Activated naive CD4-positive, alpha-beta T cell treated with anti-CD3 and anti-CD28 coated beads for 36 hours (primary cell): ENCODE measurements at regions not wholly inside any gene's neighbourhood (a gene's known extent, or its start where the extent isn't known, plus 50 kb on each side); places are given as distances from the start of the nearest gene placed in this dataset.

ENCODE experiments used
- CTCF ChIA-PET: fragments of 350-600 bp; sonication (Branson Sonifier 250); formaldehyde crosslinking; loops from one replicate; lab custom pipeline; 2021; ENCODE audit warnings: antibody characterized with exemption; lab: Charles Lee
- DNase-seq: peaks from one replicate; pipeline ENCODE4 v3.0.0-alpha.2; 2020
- H3K27ac Mint-ChIP-seq: one replicate; pipeline ENCODE4 v1.8.0; 2021; ENCODE audit warnings: mild to moderate bottlenecking, mixed read lengths
- H3K27me3 Mint-ChIP-seq: one replicate; pipeline ENCODE4 v1.8.0; 2021; ENCODE audit warnings: low read depth, mixed read lengths
- H3K36me3 Mint-ChIP-seq: one replicate; pipeline ENCODE4 v1.8.0; 2021; ENCODE audit warnings: low read depth, mixed read lengths
- H3K4me1 Mint-ChIP-seq: one replicate; pipeline ENCODE4 v1.8.0; 2021; ENCODE audit warnings: low read depth, mixed read lengths
- H3K4me3 Mint-ChIP-seq: one replicate; pipeline ENCODE4 v1.8.0; 2021; ENCODE audit warnings: mild to moderate bottlenecking, moderate library complexity, mixed read lengths
- H3K9me3 Mint-ChIP-seq: one replicate; pipeline ENCODE4 v1.8.0; 2021; ENCODE audit warnings: mixed read lengths
- intact Hi-C: fragments of 100-400 bp; cut with micrococcal nuclease; formaldehyde crosslinking; loops from one replicate; pipeline ENCODE4 v1.15.1; 2023

- Mint-ChIP-seq H3K9me3 (no peaks in the 10 kb centered on the region), H3K4me3 (no peak overlapping the region), H3K27me3 (no peaks in the 10 kb centered on the region), H3K27ac (no peak overlapping the region), H3K4me1 (no peaks in the 10 kb centered on the region), H3K36me3 (no peaks in the 10 kb centered on the region)
- intact Hi-C loops, result no loop called here
- DNase-seq, result no peak
- CTCF ChIA-PET, result interaction anchor here (1.1 kb wide), 1 partner anchor 19 kb away, joined by 3 read pairs; no protein-coding TSS in a partner anchor
Observed at GRCh38 chr20:6480328-6481200, 286.9 kb upstream of the BMP2 start.

GRCh38 chr20:6473197-6473596 lies 294.3 kb upstream of the BMP2 start:
- no peaks in the 10 kb centered on the region for H3K27me3 Mint-ChIP-seq
- H3K27ac Mint-ChIP-seq, result no peak overlapping the region
- no peaks in the 10 kb centered on the region for H3K4me1 Mint-ChIP-seq
- no peaks in the 10 kb centered on the region for H3K36me3 Mint-ChIP-seq
- H3K4me3 Mint-ChIP-seq, result no peak overlapping the region
- no peaks in the 10 kb centered on the region for H3K9me3 Mint-ChIP-seq
- DNase-seq, result no peak
- CTCF ChIA-PET, result no interaction called here
- intact Hi-C loops, result no loop called here

- H3K4me1 Mint-ChIP-seq, result no peaks in the 10 kb centered on the region
- intact Hi-C loops, result no loop called here
- no peak overlapping the region for H3K27ac Mint-ChIP-seq
- no peak for DNase-seq
- H3K27me3 Mint-ChIP-seq, result no peaks in the 10 kb centered on the region
- CTCF ChIA-PET, result interaction anchor here (0.6 kb wide), 1 partner anchor 12 kb away, joined by 4 read pairs; no protein-coding TSS in a partner anchor
- no peaks in the 10 kb centered on the region for H3K36me3 Mint-ChIP-seq
- no peak overlapping the region for H3K4me3 Mint-ChIP-seq
- H3K9me3 Mint-ChIP-seq, result no peaks in the 10 kb centered on the region
Observed at GRCh38 chr20:6471871-6472270, 295.6 kb upstream of the BMP2 start.

GRCh38 chr20:6471110-6471647 lies 296.3 kb upstream of the BMP2 start:
- H3K9me3 Mint-ChIP-seq, result no peaks in the 10 kb centered on the region
- intact Hi-C loops, result no loop called here
- CTCF ChIA-PET, result no interaction called here

GRCh38 chr20:6469695-6470094 lies 297.8 kb upstream of the BMP2 start:
- no peaks in the 10 kb centered on the region for H3K4me1 Mint-ChIP-seq
- intact Hi-C loops, result no loop called here
- H3K27ac Mint-ChIP-seq, result no peak overlapping the region
- no peak overlapping the region for H3K4me3 Mint-ChIP-seq
- no peaks in the 10 kb centered on the region for H3K9me3 Mint-ChIP-seq
- no peaks in the 10 kb centered on the region for H3K27me3 Mint-ChIP-seq
- no peaks in the 10 kb centered on the region for H3K36me3 Mint-ChIP-seq
- CTCF ChIA-PET, result no interaction called here
- DNase-seq, result no peak

More at GRCh38 chr20:6471110-6471647, 296.3 kb upstream of the BMP2 start:
- Mint-ChIP-seq H3K27ac (no peak overlapping the region), H3K4me3 (no peak overlapping the region), H3K4me1 (no peaks in the 10 kb centered on the region), H3K36me3 (no peaks in the 10 kb centered on the region), H3K27me3 (no peaks in the 10 kb centered on the region)
- DNase-seq, result no peak

GRCh38 chr20:6468423-6469116 lies 298.9 kb upstream of the BMP2 start:
- no peaks in the 10 kb centered on the region for H3K4me1 Mint-ChIP-seq
- intact Hi-C loops, result no loop called here
- no peaks in the 10 kb centered on the region for H3K36me3 Mint-ChIP-seq
- no peak for DNase-seq
- CTCF ChIA-PET, result no interaction called here
- no peaks in the 10 kb centered on the region for H3K27me3 Mint-ChIP-seq
- H3K27ac Mint-ChIP-seq, result no peak overlapping the region
- no peak overlapping the region for H3K4me3 Mint-ChIP-seq
- H3K9me3 Mint-ChIP-seq, result no peaks in the 10 kb centered on the region

GRCh38 chr20:6467562-6467961 lies 299.9 kb upstream of the BMP2 start:
- CTCF ChIA-PET, result interaction anchor here (1.0 kb wide), 1 partner anchor 22 kb away, joined by 3 read pairs; no protein-coding TSS in a partner anchor
- Mint-ChIP-seq H3K27me3 (no peaks in the 10 kb centered on the region), H3K4me3 (no peak overlapping the region), H3K27ac (no peak overlapping the region), H3K36me3 (no peaks in the 10 kb centered on the region), H3K9me3 (no peaks in the 10 kb centered on the region), H3K4me1 (no peaks in the 10 kb centered on the region)
- intact Hi-C loops, result no loop called here
- DNase-seq, result no peak

- Mint-ChIP-seq H3K4me1 (no peaks in the 10 kb centered on the region), H3K36me3 (no peaks in the 10 kb centered on the region), H3K4me3 (no peak overlapping the region)
Observed at GRCh38 chr20:6466075-6466810, 301.2 kb upstream of the BMP2 start.

GRCh38 chr20:6450841-6451240 lies 316.6 kb upstream of the BMP2 start:
- DNase-seq, result no peak
- Mint-ChIP-seq H3K4me1 (no peaks in the 10 kb centered on the region), H3K9me3 (peaks cover 3% of the 10 kb centered on the region), H3K27me3 (no peaks in the 10 kb centered on the region), H3K4me3 (no peak overlapping the region), H3K27ac (no peak overlapping the region), H3K36me3 (no peaks in the 10 kb centered on the region)
- intact Hi-C loops, result no loop called here
- CTCF ChIA-PET, result no interaction called here

More at GRCh38 chr20:6466075-6466810, 301.2 kb upstream of the BMP2 start:
- no peaks in the 10 kb centered on the region for H3K9me3 Mint-ChIP-seq
- H3K27me3 Mint-ChIP-seq, result no peaks in the 10 kb centered on the region
- CTCF ChIA-PET, result no interaction called here
- intact Hi-C loops, result no loop called here
- DNase-seq, result no peak
- H3K27ac Mint-ChIP-seq, result no peak overlapping the region

- CTCF ChIA-PET, result no interaction called here
- no peaks in the 10 kb centered on the region for H3K36me3 Mint-ChIP-seq
- no peak overlapping the region for H3K27ac Mint-ChIP-seq
- intact Hi-C loops, result no loop called here
- no peak for DNase-seq
- no peak overlapping the region for H3K4me3 Mint-ChIP-seq
- no peaks in the 10 kb centered on the region for H3K9me3 Mint-ChIP-seq
- H3K4me1 Mint-ChIP-seq, result no peaks in the 10 kb centered on the region
- no peaks in the 10 kb centered on the region for H3K27me3 Mint-ChIP-seq
Observed at GRCh38 chr20:6440443-6440799, 317.6 kb upstream of the FERMT1 start.

GRCh38 chr20:6439737-6440442 lies 317.1 kb upstream of the FERMT1 start:
- Mint-ChIP-seq H3K4me3 (no peak overlapping the region), H3K36me3 (no peaks in the 10 kb centered on the region), H3K9me3 (no peaks in the 10 kb centered on the region), H3K4me1 (no peaks in the 10 kb centered on the region), H3K27ac (no peak overlapping the region), H3K27me3 (no peaks in the 10 kb centered on the region)
- CTCF ChIA-PET, result no interaction called here
- no peak for DNase-seq
- intact Hi-C loops, result no loop called here

GRCh38 chr20:6434131-6434530 lies 311.3 kb upstream of the FERMT1 start:
- CTCF ChIA-PET, result no interaction called here
- Mint-ChIP-seq H3K27ac (no peak overlapping the region), H3K36me3 (no peaks in the 10 kb centered on the region), H3K27me3 (no peaks in the 10 kb centered on the region), H3K4me3 (no peak overlapping the region), H3K4me1 (no peaks in the 10 kb centered on the region), H3K9me3 (no peaks in the 10 kb centered on the region)
- intact Hi-C loops, result no loop called here
- no peak for DNase-seq
